ENCODE measurements at regions not wholly inside any gene's neighbourhood (a gene's known extent, or its start where the extent isn't known, plus 50 kb on each side); places are given as distances from the start of the nearest gene placed in this dataset.
A peak's percentile ranks its signal among the peaks of the same experiment; 100 is the strongest.

GRCh38 chr10:8149991-8150390 lies 95.5 kb downstream of the GATA3 start:
- no peak for TF ChIP-seq CTCF (IDR thresholded peaks at IDR 0.05; ENCODE audit: poor library complexity, severe bottlenecking)
- H3K4me1 ChIP-seq (ENCODE audit: insufficient read depth, poor library complexity, severe bottlenecking) = peaks cover 7% of the 10 kb centered on the region
- H3K27ac ChIP-seq (ENCODE audit: poor library complexity, severe bottlenecking) = no peak overlapping the region
- no peaks in the 10 kb centered on the region for H3K36me3 ChIP-seq (ENCODE audit: low read depth)
- no peak for DNase-seq (ENCODE audit: low spot score)
- no peak for ATAC-seq (ENCODE audit: low read depth)
- H3K27me3 ChIP-seq (ENCODE audit: insufficient read depth, poor library complexity, severe bottlenecking) = no peaks in the 10 kb centered on the region
- no peaks in the 10 kb centered on the region for H3K9me3 ChIP-seq (ENCODE audit: severe bottlenecking)
- H3K4me3 ChIP-seq (ENCODE audit: severe bottlenecking) = no peak overlapping the region

GRCh38 chr10:8150401-8150905 lies 96.0 kb downstream of the GATA3 start:
- no peaks in the 10 kb centered on the region for H3K9me3 ChIP-seq (ENCODE audit: severe bottlenecking)
- ATAC-seq (ENCODE audit: low read depth) = no peak
- no peak for TF ChIP-seq CTCF (IDR thresholded peaks at IDR 0.05; ENCODE audit: poor library complexity, severe bottlenecking)

GRCh38 chr10:8151086-8151485 lies 96.6 kb downstream of the GATA3 start:
- no peak for TF ChIP-seq CTCF (IDR thresholded peaks at IDR 0.05; ENCODE audit: poor library complexity, severe bottlenecking)

More at GRCh38 chr10:8150401-8150905, 96.0 kb downstream of the GATA3 start:
- H3K27ac ChIP-seq (ENCODE audit: poor library complexity, severe bottlenecking) = no peak overlapping the region
- H3K4me3 ChIP-seq (ENCODE audit: severe bottlenecking) = no peak overlapping the region
- DNase-seq (ENCODE audit: low spot score) = no peak
- H3K4me1 ChIP-seq (ENCODE audit: insufficient read depth, poor library complexity, severe bottlenecking) = peaks cover 7% of the 10 kb centered on the region
- H3K27me3 ChIP-seq (ENCODE audit: insufficient read depth, poor library complexity, severe bottlenecking) = no peaks in the 10 kb centered on the region
- H3K36me3 ChIP-seq (ENCODE audit: low read depth) = no peaks in the 10 kb centered on the region

GRCh38 chr10:8156918-8157317 lies 102.4 kb downstream of the GATA3 start:
- DNase-seq (ENCODE audit: low spot score) = no peak
- Histone ChIP-seq H3K27ac (ENCODE audit: poor library complexity, severe bottlenecking) (no peak overlapping the region), H3K36me3 (ENCODE audit: low read depth) (no peaks in the 10 kb centered on the region), H3K9me3 (ENCODE audit: severe bottlenecking) (no peaks in the 10 kb centered on the region), H3K4me3 (ENCODE audit: severe bottlenecking) (no peak overlapping the region), H3K27me3 (ENCODE audit: insufficient read depth, poor library complexity, severe bottlenecking) (no peaks in the 10 kb centered on the region), H3K4me1 (ENCODE audit: insufficient read depth, poor library complexity, severe bottlenecking) (peaks cover 20% of the 10 kb centered on the region)
- TF ChIP-seq CTCF (IDR thresholded peaks at IDR 0.05; ENCODE audit: poor library complexity, severe bottlenecking) = no peak
- ATAC-seq (ENCODE audit: low read depth) = no peak

More at GRCh38 chr10:8151086-8151485, 96.6 kb downstream of the GATA3 start:
- Histone ChIP-seq H3K27ac (ENCODE audit: poor library complexity, severe bottlenecking) (no peak overlapping the region), H3K4me1 (ENCODE audit: insufficient read depth, poor library complexity, severe bottlenecking) (peaks cover 7% of the 10 kb centered on the region), H3K27me3 (ENCODE audit: insufficient read depth, poor library complexity, severe bottlenecking) (no peaks in the 10 kb centered on the region), H3K36me3 (ENCODE audit: low read depth) (no peaks in the 10 kb centered on the region), H3K9me3 (ENCODE audit: severe bottlenecking) (no peaks in the 10 kb centered on the region), H3K4me3 (ENCODE audit: severe bottlenecking) (no peak overlapping the region)
- no peak for DNase-seq (ENCODE audit: low spot score)
- ATAC-seq (ENCODE audit: low read depth) = no peak

GRCh38 chr10:8158193-8159071 lies 103.9 kb downstream of the GATA3 start:
- H3K27ac ChIP-seq (ENCODE audit: poor library complexity, severe bottlenecking) = peak overlapping the region; percentile 65
- H3K36me3 ChIP-seq (ENCODE audit: low read depth) = no peaks in the 10 kb centered on the region
- H3K4me1 ChIP-seq (ENCODE audit: insufficient read depth, poor library complexity, severe bottlenecking) = peaks cover 20% of the 10 kb centered on the region
- TF ChIP-seq CTCF (IDR thresholded peaks at IDR 0.05; ENCODE audit: poor library complexity, severe bottlenecking) = no peak
- no peaks in the 10 kb centered on the region for H3K27me3 ChIP-seq (ENCODE audit: insufficient read depth, poor library complexity, severe bottlenecking)
- H3K9me3 ChIP-seq (ENCODE audit: severe bottlenecking) = no peaks in the 10 kb centered on the region
- no peak for DNase-seq (ENCODE audit: low spot score)
- H3K4me3 ChIP-seq (ENCODE audit: severe bottlenecking) = no peak overlapping the region
- ATAC-seq (ENCODE audit: low read depth) = peak; percentile 84

Measured in RWPE2 (cell line).